GM13976 (cell line): ENCODE measurements at regions not wholly inside any gene's neighbourhood (a gene's known extent, or its start where the extent isn't known, plus 50 kb on each side); places are given as distances from the start of the nearest gene placed in this dataset.

Source experiments
- DNase-seq: peaks from one replicate; pipeline ENCODE4 v3.0.0; 2012; ENCODE audit warnings: low spot score
- CTCF ChIP-seq: IDR thresholded peaks from 2 replicates; pipeline ENCODE4 v1.5.1; 2012; ENCODE audit warnings: borderline replicate concordance, mild to moderate bottlenecking; ENCODE audit not compliant: insufficient read depth; ENCODE audit errors: extremely low read depth, missing control alignments, control extremely low read depth
- in situ Hi-C: fragments of 300-500 bp; cut with MboI; formaldehyde crosslinking; loops from one replicate; pipeline ENCODE4 v1.12.0; 2022; ENCODE audit warnings: low sequenced_read_pairs, mixed read lengths, inconsistent platforms; ENCODE audit not compliant: unreplicated experiment

- in situ Hi-C loops = no loop called here
- TF ChIP-seq CTCF = no peak
Measured at GRCh38 chr4:84164201-84164600, 334.9 kb downstream of the NKX6-1 start.

GRCh38 chr4:84159762-84160161 lies 339.3 kb downstream of the NKX6-1 start:
- in situ Hi-C loops = no loop called here
- no peak for TF ChIP-seq CTCF
- DNase-seq = no peak

More at GRCh38 chr4:84164201-84164600, 334.9 kb downstream of the NKX6-1 start:
- no peak for DNase-seq

GRCh38 chr4:84158670-84159069 lies 340.4 kb downstream of the NKX6-1 start:
- TF ChIP-seq CTCF = no peak
- in situ Hi-C loops = no loop called here
- no peak for DNase-seq

GRCh38 chr4:84151574-84151973 lies 347.5 kb downstream of the NKX6-1 start:
- in situ Hi-C loops = no loop called here
- DNase-seq = no peak

GRCh38 chr4:84150177-84150576 lies 348.9 kb downstream of the NKX6-1 start:
- DNase-seq = no peak
- no peak for TF ChIP-seq CTCF
- in situ Hi-C loops = no loop called here

More at GRCh38 chr4:84151574-84151973, 347.5 kb downstream of the NKX6-1 start:
- no peak for TF ChIP-seq CTCF

GRCh38 chr4:84147831-84148230 lies 351.3 kb downstream of the NKX6-1 start:
- in situ Hi-C loops = no loop called here
- DNase-seq = no peak
- TF ChIP-seq CTCF = no peak
